ENCODE measurements at regions not wholly inside any gene's neighbourhood (a gene's known extent, or its start where the extent isn't known, plus 50 kb on each side); places are given as distances from the start of the nearest gene placed in this dataset.

GRCh38 chr10:110370006-110370405 lies 65.3 kb upstream of the SMNDC1 start:
- TF ChIP-seq USF1 (IDR thresholded peaks at IDR 0.05; ENCODE audit: borderline replicate concordance, low read depth) (no peak), CTCF (IDR thresholded peaks at IDR 0.05) (no peak), FOSL2 (IDR thresholded peaks at IDR 0.05; ENCODE audit: borderline replicate concordance, low read depth) (no peak), JUND (IDR thresholded peaks at IDR 0.05) (no peak), SMC3 (IDR thresholded peaks at IDR 0.05; ENCODE audit: low read depth, low read length) (no peak), PBX3 (IDR thresholded peaks at IDR 0.05) (no peak)
